Endothelial cell of umbilical vein (primary cell): ENCODE measurements at regions not wholly inside any gene's neighbourhood (a gene's known extent, or its start where the extent isn't known, plus 50 kb on each side); places are given as distances from the start of the nearest gene placed in this dataset.
"Not testable (repeated sequence)": the region's sequence is repeated elsewhere in the genome, so short reads cannot be mapped to it uniquely, and the experiment has no call there.

ENCODE experiments used
- EZH2 ChIP-seq: IDR thresholded peaks from 2 replicates; pipeline ENCODE4 v1.6.1; 2012; ENCODE audit warnings: borderline replicate concordance, low read depth, mild to moderate bottlenecking, moderate library complexity, low read length, inconsistent platforms; ENCODE audit not compliant: severe bottlenecking
- MYC ChIP-seq: IDR thresholded peaks from one replicate; pipeline ENCODE4 v1.6.1; 2011; ENCODE audit warnings: mild to moderate bottlenecking, low read depth, low read length
- POLR2A ChIP-seq: IDR thresholded peaks from 2 replicates; pipeline ENCODE4 v1.6.1; 2012; ENCODE audit warnings: low read depth, mild to moderate bottlenecking, control low read depth, low read length
- TF ChIP-seq, protein P1 (sequence below), 2 donors: IDR thresholded peaks; 1 replicate in 1 of 2; 2 replicates in 1 of 2; pipeline ENCODE4 v1.5.1; 2011; ENCODE audit warnings: low read length in 2 of 2, mild to moderate bottlenecking in 2 of 2, moderate library complexity in 2 of 2, control low read depth in 1 of 2, inconsistent platforms in 1 of 2, low read depth in 1 of 2; ENCODE audit not compliant: insufficient read depth in 1 of 2; ENCODE audit errors: extremely low read depth in 1 of 2
- TF ChIP-seq, protein P2 (sequence below): IDR thresholded peaks from 2 replicates; pipeline ENCODE4 v1.6.1; 2011; ENCODE audit not compliant: insufficient read depth, insufficient read length

DNA sequence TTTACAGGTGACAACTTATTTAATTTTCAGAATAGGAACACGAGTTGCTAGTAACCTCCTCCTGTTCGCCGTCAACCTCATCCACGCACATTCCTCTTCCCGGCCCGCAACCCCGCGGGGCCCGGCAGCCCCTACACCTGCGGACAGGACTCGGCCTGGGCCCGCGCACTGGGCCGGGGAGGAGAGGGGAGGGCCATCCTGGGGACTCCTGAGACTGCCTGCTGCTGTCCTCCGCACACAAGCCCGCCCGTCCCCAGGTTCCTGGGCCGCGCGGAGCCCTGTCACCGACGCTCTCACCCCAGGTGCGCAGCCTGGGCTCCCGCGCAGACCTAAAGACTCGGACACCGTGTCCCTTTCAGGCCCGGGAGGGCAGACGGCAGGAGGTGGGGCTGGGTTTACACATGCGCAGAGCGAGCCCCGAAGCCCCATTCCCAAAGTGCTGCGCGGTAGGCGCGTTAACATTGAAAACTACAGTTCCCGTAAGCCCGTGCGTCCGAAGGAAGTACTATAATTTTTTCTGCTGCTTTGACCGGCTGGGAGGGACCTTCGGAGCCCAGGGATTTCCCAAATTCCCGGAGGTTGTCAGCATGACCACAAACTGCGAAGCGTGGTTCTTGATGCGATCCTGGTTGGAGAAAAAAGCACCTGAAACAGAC lies 108.8 kb downstream of the SPATA31A1 start:
- TF ChIP-seq, protein P1, sequence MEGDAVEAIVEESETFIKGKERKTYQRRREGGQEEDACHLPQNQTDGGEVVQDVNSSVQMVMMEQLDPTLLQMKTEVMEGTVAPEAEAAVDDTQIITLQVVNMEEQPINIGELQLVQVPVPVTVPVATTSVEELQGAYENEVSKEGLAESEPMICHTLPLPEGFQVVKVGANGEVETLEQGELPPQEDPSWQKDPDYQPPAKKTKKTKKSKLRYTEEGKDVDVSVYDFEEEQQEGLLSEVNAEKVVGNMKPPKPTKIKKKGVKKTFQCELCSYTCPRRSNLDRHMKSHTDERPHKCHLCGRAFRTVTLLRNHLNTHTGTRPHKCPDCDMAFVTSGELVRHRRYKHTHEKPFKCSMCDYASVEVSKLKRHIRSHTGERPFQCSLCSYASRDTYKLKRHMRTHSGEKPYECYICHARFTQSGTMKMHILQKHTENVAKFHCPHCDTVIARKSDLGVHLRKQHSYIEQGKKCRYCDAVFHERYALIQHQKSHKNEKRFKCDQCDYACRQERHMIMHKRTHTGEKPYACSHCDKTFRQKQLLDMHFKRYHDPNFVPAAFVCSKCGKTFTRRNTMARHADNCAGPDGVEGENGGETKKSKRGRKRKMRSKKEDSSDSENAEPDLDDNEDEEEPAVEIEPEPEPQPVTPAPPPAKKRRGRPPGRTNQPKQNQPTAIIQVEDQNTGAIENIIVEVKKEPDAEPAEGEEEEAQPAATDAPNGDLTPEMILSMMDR (IDR thresholded peaks at IDR 0.05; ENCODE audit: extremely low read depth in 1 of 2, insufficient read depth in 1 of 2, low read depth in 1 of 2, low read length in 2 of 2), result not testable (repeated sequence)
- TF ChIP-seq MYC, POLR2A, EZH2: not testable (repeated sequence)
- TF ChIP-seq, protein P2, sequence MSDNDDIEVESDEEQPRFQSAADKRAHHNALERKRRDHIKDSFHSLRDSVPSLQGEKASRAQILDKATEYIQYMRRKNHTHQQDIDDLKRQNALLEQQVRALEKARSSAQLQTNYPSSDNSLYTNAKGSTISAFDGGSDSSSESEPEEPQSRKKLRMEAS, result not testable (repeated sequence)
